Calu3 (cell line): ENCODE measurements at regions not wholly inside any gene's neighbourhood (a gene's known extent, or its start where the extent isn't known, plus 50 kb on each side); places are given as distances from the start of the nearest gene placed in this dataset.

Experiments used
- BruUV-seq: library from RNA; stranded (reverse); fragments of 400-500 nt; replicated peaks from 2 replicates; lab custom pipeline; 2021; lab: Mats Ljungman, UMichigan
- CTCF ChIA-PET: fragments of 300-600 bp; sonication (Branson Sonifier 250); formaldehyde crosslinking; loops from one replicate; lab custom pipeline; 2022; ENCODE audit warnings: antibody characterized with exemption; lab: Charles Lee
- DNase-seq: peaks from one replicate; pipeline ENCODE4 v3.0.0; 2022
- H3K27ac Mint-ChIP-seq: one replicate; pipeline ENCODE4 v1.8.0; 2022; ENCODE audit warnings: mixed read lengths; ENCODE audit not compliant: unreplicated experiment
- H3K27me3 Mint-ChIP-seq: one replicate; pipeline ENCODE4 v1.8.0; 2022; ENCODE audit warnings: mixed read lengths; ENCODE audit not compliant: unreplicated experiment
- H3K36me3 Mint-ChIP-seq: one replicate; pipeline ENCODE4 v1.8.0; 2022; ENCODE audit warnings: mild to moderate bottlenecking, moderate library complexity, mixed read lengths; ENCODE audit not compliant: insufficient read depth, unreplicated experiment
- H3K4me1 Mint-ChIP-seq: one replicate; pipeline ENCODE4 v1.8.0; 2022; ENCODE audit warnings: mild to moderate bottlenecking, low read depth, mixed read lengths; ENCODE audit not compliant: unreplicated experiment
- H3K4me3 Mint-ChIP-seq: one replicate; pipeline ENCODE4 v1.8.0; 2022; ENCODE audit warnings: mild to moderate bottlenecking, low read depth, moderate library complexity, mixed read lengths; ENCODE audit not compliant: unreplicated experiment
- H3K9me3 Mint-ChIP-seq: one replicate; pipeline ENCODE4 v1.8.0; 2022; ENCODE audit warnings: low read depth, mixed read lengths; ENCODE audit not compliant: unreplicated experiment
- intact Hi-C: fragments of 100-400 bp; cut with micrococcal nuclease; formaldehyde crosslinking; loops from one replicate; pipeline ENCODE4 v1.10.0; 2022; ENCODE audit not compliant: unreplicated experiment
- TF ChIP-seq, protein P1 (sequence below): fragments of 200-600 bp; IDR thresholded peaks from one replicate; pipeline ENCODE4 v1.8.0; 2022; ENCODE audit warnings: antibody characterized with exemption; ENCODE audit not compliant: unreplicated experiment

GRCh38 chr13:106336668-106337067 lies 198.8 kb downstream of the EFNB2 start:
- CTCF ChIA-PET: no interaction called here
- TF ChIP-seq, protein P1, sequence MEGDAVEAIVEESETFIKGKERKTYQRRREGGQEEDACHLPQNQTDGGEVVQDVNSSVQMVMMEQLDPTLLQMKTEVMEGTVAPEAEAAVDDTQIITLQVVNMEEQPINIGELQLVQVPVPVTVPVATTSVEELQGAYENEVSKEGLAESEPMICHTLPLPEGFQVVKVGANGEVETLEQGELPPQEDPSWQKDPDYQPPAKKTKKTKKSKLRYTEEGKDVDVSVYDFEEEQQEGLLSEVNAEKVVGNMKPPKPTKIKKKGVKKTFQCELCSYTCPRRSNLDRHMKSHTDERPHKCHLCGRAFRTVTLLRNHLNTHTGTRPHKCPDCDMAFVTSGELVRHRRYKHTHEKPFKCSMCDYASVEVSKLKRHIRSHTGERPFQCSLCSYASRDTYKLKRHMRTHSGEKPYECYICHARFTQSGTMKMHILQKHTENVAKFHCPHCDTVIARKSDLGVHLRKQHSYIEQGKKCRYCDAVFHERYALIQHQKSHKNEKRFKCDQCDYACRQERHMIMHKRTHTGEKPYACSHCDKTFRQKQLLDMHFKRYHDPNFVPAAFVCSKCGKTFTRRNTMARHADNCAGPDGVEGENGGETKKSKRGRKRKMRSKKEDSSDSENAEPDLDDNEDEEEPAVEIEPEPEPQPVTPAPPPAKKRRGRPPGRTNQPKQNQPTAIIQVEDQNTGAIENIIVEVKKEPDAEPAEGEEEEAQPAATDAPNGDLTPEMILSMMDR: no peak
- H3K4me3 Mint-ChIP-seq: no peak overlapping the region
- H3K27me3 Mint-ChIP-seq: no peaks in the 10 kb centered on the region
- H3K27ac Mint-ChIP-seq: no peak overlapping the region
- peaks cover 12% of the 10 kb centered on the region for H3K9me3 Mint-ChIP-seq
- H3K4me1 Mint-ChIP-seq: no peaks in the 10 kb centered on the region
- no peak for DNase-seq
- intact Hi-C loops: no loop called here
- no TSS peak for BruUV-seq
- no peaks in the 10 kb centered on the region for H3K36me3 Mint-ChIP-seq

- no peak overlapping the region for H3K4me3 Mint-ChIP-seq
- TF ChIP-seq, protein P1: no peak
- BruUV-seq: no TSS peak
- intact Hi-C loops: no loop called here
- no peaks in the 10 kb centered on the region for H3K36me3 Mint-ChIP-seq
- no peaks in the 10 kb centered on the region for H3K4me1 Mint-ChIP-seq
- CTCF ChIA-PET: no interaction called here
- DNase-seq: no peak
- no peaks in the 10 kb centered on the region for H3K27me3 Mint-ChIP-seq
- H3K27ac Mint-ChIP-seq: no peak overlapping the region
- H3K9me3 Mint-ChIP-seq: no peaks in the 10 kb centered on the region
These were observed 202.8 kb downstream of the EFNB2 start for GRCh38 chr13:106332621-106333020.

- Mint-ChIP-seq H3K4me1 (no peaks in the 10 kb centered on the region), H3K36me3 (no peaks in the 10 kb centered on the region), H3K4me3 (no peak overlapping the region), H3K27ac (no peak overlapping the region), H3K9me3 (no peaks in the 10 kb centered on the region), H3K27me3 (no peaks in the 10 kb centered on the region)
- BruUV-seq: no TSS peak
- TF ChIP-seq, protein P1: no peak
- CTCF ChIA-PET: no interaction called here
- intact Hi-C loops: no loop called here
- DNase-seq: no peak
These were observed 204.3 kb downstream of the EFNB2 start for GRCh38 chr13:106331116-106331515.

DNA sequence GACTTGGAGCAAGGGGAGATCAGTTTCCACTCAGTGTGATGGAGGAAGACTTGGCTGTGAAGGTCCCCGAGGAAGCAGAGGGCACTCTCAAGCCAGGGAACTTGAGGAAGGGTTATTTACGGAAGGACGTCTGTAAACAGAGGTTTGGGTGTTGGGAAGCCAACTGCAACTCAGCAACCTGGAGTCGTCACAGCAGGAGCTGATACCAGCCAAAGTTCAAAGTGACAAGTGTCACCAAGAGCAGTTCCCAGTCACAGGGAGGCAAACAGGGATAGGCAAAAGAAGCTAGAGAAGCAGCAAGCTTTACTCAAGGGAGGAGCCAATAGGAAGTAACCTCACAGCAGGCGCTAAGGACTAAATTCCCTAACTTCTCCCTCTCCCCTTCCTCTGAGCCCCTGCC lies 205.5 kb downstream of the EFNB2 start:
- intact Hi-C loops: no loop called here
- no peaks in the 10 kb centered on the region for H3K36me3 Mint-ChIP-seq
- H3K27me3 Mint-ChIP-seq: no peaks in the 10 kb centered on the region
- H3K9me3 Mint-ChIP-seq: no peaks in the 10 kb centered on the region
- no TSS peak for BruUV-seq
- no peak overlapping the region for H3K27ac Mint-ChIP-seq
- no peak for DNase-seq
- TF ChIP-seq, protein P1: no peak
- no peak overlapping the region for H3K4me3 Mint-ChIP-seq
- CTCF ChIA-PET: no interaction called here
- no peaks in the 10 kb centered on the region for H3K4me1 Mint-ChIP-seq
